GM13977 (cell line): ENCODE measurements at regions not wholly inside any gene's neighbourhood (a gene's known extent, or its start where the extent isn't known, plus 50 kb on each side); places are given as distances from the start of the nearest gene placed in this dataset.

Experiments
- DNase-seq: peaks from one replicate; pipeline ENCODE4 v3.0.0; 2012; ENCODE audit warnings: low spot score
- CTCF ChIP-seq: IDR thresholded peaks from 2 replicates; pipeline ENCODE4 v1.5.1; 2012; ENCODE audit warnings: mild to moderate bottlenecking, control low read depth; ENCODE audit not compliant: insufficient read depth; ENCODE audit errors: extremely low read depth, missing control alignments
- in situ Hi-C: fragments of 300-500 bp; cut with MboI; formaldehyde crosslinking; loops from one replicate; pipeline ENCODE4 v1.12.0; 2022; ENCODE audit warnings: low sequenced_read_pairs, low pct_unique_long_range_greater_than_20kb, mixed read lengths, inconsistent platforms; ENCODE audit not compliant: unreplicated experiment

GRCh38 chr11:24312464-24313238 is 184.2 kb upstream of the LUZP2 start:
- in situ Hi-C loops: no loop called here

GRCh38 chr11:24321229-24321628 is 175.6 kb upstream of the LUZP2 start:
- no peak for DNase-seq
- in situ Hi-C loops: no loop called here
- no peak for TF ChIP-seq CTCF

More at GRCh38 chr11:24312464-24313238, 184.2 kb upstream of the LUZP2 start:
- no peak for DNase-seq
- TF ChIP-seq CTCF: no peak

GRCh38 chr11:24324211-24324610 is 172.6 kb upstream of the LUZP2 start:
- TF ChIP-seq CTCF: no peak
- no peak for DNase-seq
- in situ Hi-C loops: no loop called here

GRCh38 chr11:24344222-24344621 is 152.6 kb upstream of the LUZP2 start:
- no peak for DNase-seq
- TF ChIP-seq CTCF: no peak
- in situ Hi-C loops: no loop called here

GRCh38 chr11:24348908-24349307 is 147.9 kb upstream of the LUZP2 start:
- DNase-seq: no peak
- in situ Hi-C loops: no loop called here
- no peak for TF ChIP-seq CTCF

- no peak for DNase-seq
- TF ChIP-seq CTCF: no peak
- in situ Hi-C loops: no loop called here
Observed at GRCh38 chr11:24351179-24351578, 145.7 kb upstream of the LUZP2 start.
